DOHH2 (cell line): ENCODE measurements at regions not wholly inside any gene's neighbourhood (a gene's known extent, or its start where the extent isn't known, plus 50 kb on each side); places are given as distances from the start of the nearest gene placed in this dataset.

Experiments used
- CTCF ChIP-seq: fragments of 200-600 bp; sonication (generic); IDR thresholded peaks from one replicate; pipeline ENCODE4 v1.5.1; 2014; ENCODE audit warnings: antibody characterized with exemption, mild to moderate bottlenecking, low read depth, low read length; ENCODE audit not compliant: poor library complexity, severe bottlenecking
- EZH2phosphoT487 ChIP-seq: fragments of 200-600 bp; sonication (generic); IDR thresholded peaks from 2 replicates; pipeline ENCODE4 v1.6.1; 2017; ENCODE audit warnings: borderline replicate concordance, mild to moderate bottlenecking, antibody characterized with exemption, low read length, moderate library complexity, mixed read lengths

- TF ChIP-seq CTCF: no peak
- no peak for TF ChIP-seq EZH2phosphoT487
These were observed 296.5 kb upstream of the THSD7B start for GRCh38 chr2:136468799-136469369.
